ENCODE measurements at regions not wholly inside any gene's neighbourhood (a gene's known extent, or its start where the extent isn't known, plus 50 kb on each side); places are given as distances from the start of the nearest gene placed in this dataset.

DNA sequence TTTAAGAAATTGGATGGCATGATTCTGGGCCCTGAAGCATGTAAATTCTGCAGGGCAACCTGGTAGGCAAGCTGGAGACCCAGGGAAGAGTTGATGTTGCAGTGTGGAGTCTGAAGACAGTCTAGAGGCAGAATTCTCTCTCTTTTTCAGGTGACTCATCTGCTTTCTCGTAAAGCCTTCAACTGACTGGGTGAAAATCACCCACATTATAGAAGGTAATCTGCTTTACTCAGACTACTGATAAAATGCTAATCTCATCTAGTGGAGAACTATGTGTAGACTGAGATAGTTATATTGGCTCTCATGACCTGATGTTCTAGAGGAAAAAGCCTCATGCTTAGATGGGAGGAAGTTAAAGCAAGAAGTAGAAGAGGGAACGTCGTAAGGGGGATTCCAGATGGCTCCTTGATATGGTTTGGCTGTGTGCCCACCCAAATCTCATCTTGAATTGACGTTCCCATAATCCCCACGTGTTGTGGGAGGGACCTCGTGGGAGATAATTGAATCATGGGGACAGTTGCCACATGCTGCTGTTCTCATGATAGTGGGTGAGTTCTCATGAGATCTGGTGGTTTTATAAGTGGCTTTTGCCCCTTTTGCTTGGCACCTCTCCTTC, 723.8 kb downstream of the BCL11B start:
- TF ChIP-seq, protein P1, sequence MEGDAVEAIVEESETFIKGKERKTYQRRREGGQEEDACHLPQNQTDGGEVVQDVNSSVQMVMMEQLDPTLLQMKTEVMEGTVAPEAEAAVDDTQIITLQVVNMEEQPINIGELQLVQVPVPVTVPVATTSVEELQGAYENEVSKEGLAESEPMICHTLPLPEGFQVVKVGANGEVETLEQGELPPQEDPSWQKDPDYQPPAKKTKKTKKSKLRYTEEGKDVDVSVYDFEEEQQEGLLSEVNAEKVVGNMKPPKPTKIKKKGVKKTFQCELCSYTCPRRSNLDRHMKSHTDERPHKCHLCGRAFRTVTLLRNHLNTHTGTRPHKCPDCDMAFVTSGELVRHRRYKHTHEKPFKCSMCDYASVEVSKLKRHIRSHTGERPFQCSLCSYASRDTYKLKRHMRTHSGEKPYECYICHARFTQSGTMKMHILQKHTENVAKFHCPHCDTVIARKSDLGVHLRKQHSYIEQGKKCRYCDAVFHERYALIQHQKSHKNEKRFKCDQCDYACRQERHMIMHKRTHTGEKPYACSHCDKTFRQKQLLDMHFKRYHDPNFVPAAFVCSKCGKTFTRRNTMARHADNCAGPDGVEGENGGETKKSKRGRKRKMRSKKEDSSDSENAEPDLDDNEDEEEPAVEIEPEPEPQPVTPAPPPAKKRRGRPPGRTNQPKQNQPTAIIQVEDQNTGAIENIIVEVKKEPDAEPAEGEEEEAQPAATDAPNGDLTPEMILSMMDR (IDR thresholded peaks at IDR 0.05): no peak
- TF ChIP-seq JUND (IDR thresholded peaks at IDR 0.05): no peak

Measured in SK-N-SH (cell line).